Uterus (tissue), 3 donors: ENCODE measurements at regions not wholly inside any gene's neighbourhood (a gene's known extent, or its start where the extent isn't known, plus 50 kb on each side); places are given as distances from the start of the nearest gene placed in this dataset.

Experiments
- DNase-seq, 2 donors: peaks; one replicate each; pipeline ENCODE4 v3.0.0-alpha.2; 2019 to 2020
- H3K27ac ChIP-seq, 2 donors: fragments of 200-600 bp; sonication (generic); 1 replicate in 1 of 2; 2 replicates in 1 of 2; pipeline ENCODE4 v1.5.1; 2016 to 2018
- H3K27me3 ChIP-seq, 2 donors: fragments of 200-600 bp; sonication (generic); one replicate each; pipeline ENCODE4 v1.5.1; 2018 to 2019; ENCODE audit warnings: control low read depth in 1 of 2
- H3K36me3 ChIP-seq, 2 donors: fragments of 200-600 bp; sonication (generic); one replicate each; pipeline ENCODE4 v1.5.1; 2019; ENCODE audit warnings: control low read depth in 1 of 2
- H3K4me1 ChIP-seq, 2 donors: fragments of 200-600 bp; sonication (generic); one replicate each; pipeline ENCODE4 v1.5.1; 2018 to 2019; ENCODE audit warnings: control low read depth in 1 of 2
- H3K4me3 ChIP-seq, 2 donors: fragments of 200-600 bp; sonication (generic); 1 replicate in 1 of 2; 2 replicates in 1 of 2; pipeline ENCODE4 v1.5.1; 2018 to 2019; ENCODE audit warnings: mild to moderate bottlenecking in 1 of 2
- H3K9me3 ChIP-seq, 2 donors: fragments of 200-600 bp; sonication (generic); one replicate each; pipeline ENCODE4 v1.5.1; 2019; ENCODE audit warnings: control low read depth in 1 of 2
- POLR2A ChIP-seq, 2 donors: fragments of 450-650 bp; IDR thresholded peaks; one replicate each; pipeline ENCODE4 v1.6.1; 2016; ENCODE audit warnings: antibody characterized with exemption in 2 of 2, mild to moderate bottlenecking in 1 of 2, moderate library complexity in 1 of 2
- intact Hi-C: fragments of 100-400 bp; cut with DNase I; formaldehyde crosslinking; loops from one replicate; pipeline ENCODE4 v1.15.1; 2023; ENCODE audit warnings: low total_unique reads
- TF ChIP-seq, protein P1 (sequence below), 4 experiments: fragments of 200-600 bp in 2 of 4; fragments of 450-650 bp in 2 of 4; sonication (generic) in 2 of 4; IDR thresholded peaks; one replicate each; pipeline ENCODE4 v1.5.1; 2016 to 2019; ENCODE audit warnings: antibody characterized with exemption in 4 of 4, mild to moderate bottlenecking in 2 of 4, moderate library complexity in 1 of 4
- donor health status: DM: yes; HTN: yes; CAD: no.

DNA sequence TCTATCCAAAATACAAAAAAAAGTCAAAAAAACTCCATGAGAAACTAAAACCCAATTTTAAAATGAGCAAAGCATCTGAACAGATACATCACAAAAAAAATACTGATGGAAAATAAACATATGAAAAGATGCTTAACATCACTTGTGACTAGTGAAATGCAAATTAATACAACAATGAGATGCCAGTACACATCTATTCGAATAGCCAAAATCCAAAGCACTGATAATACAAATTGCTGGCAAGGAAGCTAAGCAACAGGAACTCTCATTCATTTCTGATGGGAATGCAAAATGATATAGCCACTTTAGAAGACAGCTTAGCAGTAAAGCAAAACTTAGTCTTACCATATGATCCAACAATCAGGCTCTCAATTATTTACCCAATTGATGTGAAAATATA is 190.2 kb upstream of the FN1 start:
- intact Hi-C loops = no loop called here
- no peaks in the 10 kb centered on the region for H3K36me3 ChIP-seq
- TF ChIP-seq, protein P1, sequence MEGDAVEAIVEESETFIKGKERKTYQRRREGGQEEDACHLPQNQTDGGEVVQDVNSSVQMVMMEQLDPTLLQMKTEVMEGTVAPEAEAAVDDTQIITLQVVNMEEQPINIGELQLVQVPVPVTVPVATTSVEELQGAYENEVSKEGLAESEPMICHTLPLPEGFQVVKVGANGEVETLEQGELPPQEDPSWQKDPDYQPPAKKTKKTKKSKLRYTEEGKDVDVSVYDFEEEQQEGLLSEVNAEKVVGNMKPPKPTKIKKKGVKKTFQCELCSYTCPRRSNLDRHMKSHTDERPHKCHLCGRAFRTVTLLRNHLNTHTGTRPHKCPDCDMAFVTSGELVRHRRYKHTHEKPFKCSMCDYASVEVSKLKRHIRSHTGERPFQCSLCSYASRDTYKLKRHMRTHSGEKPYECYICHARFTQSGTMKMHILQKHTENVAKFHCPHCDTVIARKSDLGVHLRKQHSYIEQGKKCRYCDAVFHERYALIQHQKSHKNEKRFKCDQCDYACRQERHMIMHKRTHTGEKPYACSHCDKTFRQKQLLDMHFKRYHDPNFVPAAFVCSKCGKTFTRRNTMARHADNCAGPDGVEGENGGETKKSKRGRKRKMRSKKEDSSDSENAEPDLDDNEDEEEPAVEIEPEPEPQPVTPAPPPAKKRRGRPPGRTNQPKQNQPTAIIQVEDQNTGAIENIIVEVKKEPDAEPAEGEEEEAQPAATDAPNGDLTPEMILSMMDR (IDR thresholded peaks at IDR 0.05) = no peak
- TF ChIP-seq POLR2A (IDR thresholded peaks at IDR 0.05) = no peak
- H3K27ac ChIP-seq = no peak overlapping the region
- no peaks in the 10 kb centered on the region for H3K4me1 ChIP-seq
- DNase-seq = no peak
- H3K9me3 ChIP-seq = no peaks in the 10 kb centered on the region
- no peaks in the 10 kb centered on the region for H3K27me3 ChIP-seq
- H3K4me3 ChIP-seq = no peak overlapping the region

GRCh38 chr2:215625207-215625606 is 189.3 kb upstream of the FN1 start:
- intact Hi-C loops = no loop called here
- no peak overlapping the region for H3K27ac ChIP-seq
- DNase-seq = no peak

GRCh38 chr2:215624423-215624829 is 188.6 kb upstream of the FN1 start:
- H3K4me3 ChIP-seq = no peak overlapping the region
- H3K36me3 ChIP-seq = no peaks in the 10 kb centered on the region
- no peaks in the 10 kb centered on the region for H3K4me1 ChIP-seq
- no peaks in the 10 kb centered on the region for H3K9me3 ChIP-seq
- peak overlapping the region; percentile 23 to 26 for H3K27ac ChIP-seq
- peak; percentile 34 to 61 for DNase-seq
- intact Hi-C loops = no loop called here
- H3K27me3 ChIP-seq = no peaks in the 10 kb centered on the region
- TF ChIP-seq, protein P1 (IDR thresholded peaks at IDR 0.05) = no peak
- no peak for TF ChIP-seq POLR2A (IDR thresholded peaks at IDR 0.05)

More at GRCh38 chr2:215625207-215625606, 189.3 kb upstream of the FN1 start:
- no peak for TF ChIP-seq POLR2A (IDR thresholded peaks at IDR 0.05)
- TF ChIP-seq, protein P1 (IDR thresholded peaks at IDR 0.05) = no peak
- no peaks in the 10 kb centered on the region for H3K27me3 ChIP-seq
- no peaks in the 10 kb centered on the region for H3K36me3 ChIP-seq
- H3K4me1 ChIP-seq = no peaks in the 10 kb centered on the region
- H3K9me3 ChIP-seq = no peaks in the 10 kb centered on the region
- H3K4me3 ChIP-seq = no peak overlapping the region

- no peak for DNase-seq
- H3K27ac ChIP-seq = no peak overlapping the region
Observed at GRCh38 chr2:215622837-215623236, 187.0 kb upstream of the FN1 start.

GRCh38 chr2:215621381-215621780 is 185.5 kb upstream of the FN1 start:
- no peak overlapping the region for H3K27ac ChIP-seq
- no peak for DNase-seq
- no peaks in the 10 kb centered on the region for H3K9me3 ChIP-seq
- TF ChIP-seq POLR2A (IDR thresholded peaks at IDR 0.05) = no peak
- TF ChIP-seq, protein P1 (IDR thresholded peaks at IDR 0.05) = no peak
- no peaks in the 10 kb centered on the region for H3K27me3 ChIP-seq
- intact Hi-C loops = no loop called here
- H3K36me3 ChIP-seq = no peaks in the 10 kb centered on the region
- no peaks in the 10 kb centered on the region for H3K4me1 ChIP-seq
- no peak overlapping the region for H3K4me3 ChIP-seq

More at GRCh38 chr2:215622837-215623236, 187.0 kb upstream of the FN1 start:
- Histone ChIP-seq H3K9me3 (no peaks in the 10 kb centered on the region), H3K4me1 (no peaks in the 10 kb centered on the region), H3K27me3 (no peaks in the 10 kb centered on the region), H3K36me3 (no peaks in the 10 kb centered on the region), H3K4me3 (no peak overlapping the region)
- intact Hi-C loops = no loop called here
- TF ChIP-seq POLR2A (IDR thresholded peaks at IDR 0.05) = no peak
- TF ChIP-seq, protein P1 (IDR thresholded peaks at IDR 0.05) = no peak
